NCI-H2227 (cell line): ENCODE measurements at regions not wholly inside any gene's neighbourhood (a gene's known extent, or its start where the extent isn't known, plus 50 kb on each side); places are given as distances from the start of the nearest gene placed in this dataset.
"Not testable (repeated sequence)": the region's sequence is repeated elsewhere in the genome, so short reads cannot be mapped to it uniquely, and the experiment has no call there.

Experiments used
- DNase-seq: peaks from one replicate; lab custom pipeline; 2025; ENCODE audit not compliant: unreplicated experiment; lab: John Stamatoyannopoulos, UW

GRCh38 chr1:55535724-55536544 lies 320.8 kb upstream of the USP24 start:
- no peak for DNase-seq

- no peak for DNase-seq
Observed at GRCh38 chr1:55534565-55535121, 319.5 kb upstream of the USP24 start.

GRCh38 chr1:55531644-55532043 lies 316.5 kb upstream of the USP24 start:
- DNase-seq: no peak

GRCh38 chr1:55530749-55531478 lies 315.8 kb upstream of the USP24 start:
- DNase-seq: no peak

- no peak for DNase-seq
Observed at GRCh38 chr1:55529017-55529416, 313.9 kb upstream of the USP24 start.

- DNase-seq: no peak
Observed at GRCh38 chr1:55527831-55528230, 312.7 kb upstream of the USP24 start.

GRCh38 chr1:55526716-55527115 lies 311.6 kb upstream of the USP24 start:
- no peak for DNase-seq

- no peak for DNase-seq
Observed at GRCh38 chr1:55524006-55524405, 308.8 kb upstream of the USP24 start.

- DNase-seq: no peak
Observed at GRCh38 chr1:55522982-55523381, 307.8 kb upstream of the USP24 start.

- no peak for DNase-seq
Observed at GRCh38 chr1:55522353-55522903, 307.3 kb upstream of the USP24 start.

- DNase-seq: no peak
Observed at GRCh38 chr1:55520861-55521260, 305.7 kb upstream of the USP24 start.

GRCh38 chr1:55519937-55520683 lies 304.9 kb upstream of the USP24 start:
- no peak for DNase-seq

- no peak for DNase-seq
Observed at GRCh38 chr1:55519276-55519675, 304.1 kb upstream of the USP24 start.

- DNase-seq: no peak
Observed at GRCh38 chr1:55517036-55517435, 301.9 kb upstream of the USP24 start.

GRCh38 chr1:55514571-55514970 lies 299.4 kb upstream of the USP24 start:
- not testable (repeated sequence) for DNase-seq

- no peak for DNase-seq
Observed at GRCh38 chr1:55512466-55512865, 297.3 kb upstream of the USP24 start.

GRCh38 chr1:55507578-55507931 lies 292.4 kb upstream of the USP24 start:
- DNase-seq: no peak

- DNase-seq: no peak
Observed at GRCh38 chr1:55506740-55507577, 291.8 kb upstream of the USP24 start.

GRCh38 chr1:55505326-55505725 lies 290.2 kb upstream of the USP24 start:
- DNase-seq: no peak

GRCh38 chr1:55504306-55504731 lies 289.2 kb upstream of the USP24 start:
- DNase-seq: no peak
